HL-60 (cell line): ENCODE measurements at regions not wholly inside any gene's neighbourhood (a gene's known extent, or its start where the extent isn't known, plus 50 kb on each side); places are given as distances from the start of the nearest gene placed in this dataset.

Experiments
- CTCF ChIP-seq: IDR thresholded peaks from one replicate; pipeline ENCODE4 v1.5.1; 2011; ENCODE audit warnings: low read length, control low read depth, inconsistent platforms; ENCODE audit not compliant: insufficient read depth
- GABPA ChIP-seq: IDR thresholded peaks from 2 replicates; pipeline ENCODE4 v1.6.1; 2012; ENCODE audit warnings: low read depth
- POLR2AphosphoS5 ChIP-seq: IDR thresholded peaks from 2 replicates; pipeline ENCODE4 v1.6.1; 2012; ENCODE audit warnings: low read depth
- REST ChIP-seq: IDR thresholded peaks from 2 replicates; pipeline ENCODE4 v1.6.1; 2012; ENCODE audit warnings: low read depth; ENCODE audit not compliant: insufficient replicate concordance
- SPI1 ChIP-seq: IDR thresholded peaks from 2 replicates; pipeline ENCODE4 v1.6.1; 2012; ENCODE audit warnings: low read depth, mild to moderate bottlenecking, borderline replicate concordance

DNA sequence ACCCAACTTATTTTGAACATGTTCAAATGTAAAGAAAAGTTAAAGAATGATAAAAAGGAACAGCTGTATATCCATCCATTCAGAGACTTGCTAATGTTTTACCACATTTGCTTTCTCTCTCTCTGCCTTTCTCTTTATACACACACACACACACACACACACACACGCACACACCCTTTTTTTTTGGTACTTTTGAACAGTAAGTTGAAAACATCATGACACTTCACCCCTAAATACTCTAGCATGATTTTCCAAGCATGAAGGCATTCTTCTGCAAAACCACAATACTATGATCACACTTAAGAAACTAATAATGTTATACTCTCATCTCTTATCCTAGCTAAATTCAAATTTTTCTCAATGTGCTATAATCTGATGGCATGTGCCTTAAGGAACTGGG is 192.3 kb downstream of the UTRN start:
- no peak for TF ChIP-seq REST
- TF ChIP-seq CTCF = no peak
- no peak for TF ChIP-seq SPI1
- TF ChIP-seq POLR2AphosphoS5 = no peak
- no peak for TF ChIP-seq GABPA
